T-helper 9 cell (primary cell): ENCODE measurements at regions not wholly inside any gene's neighbourhood (a gene's known extent, or its start where the extent isn't known, plus 50 kb on each side); places are given as distances from the start of the nearest gene placed in this dataset.

Experiments
- DNase-seq: peaks from one replicate; pipeline ENCODE4 v3.0.0-alpha.2; 2020

DNA sequence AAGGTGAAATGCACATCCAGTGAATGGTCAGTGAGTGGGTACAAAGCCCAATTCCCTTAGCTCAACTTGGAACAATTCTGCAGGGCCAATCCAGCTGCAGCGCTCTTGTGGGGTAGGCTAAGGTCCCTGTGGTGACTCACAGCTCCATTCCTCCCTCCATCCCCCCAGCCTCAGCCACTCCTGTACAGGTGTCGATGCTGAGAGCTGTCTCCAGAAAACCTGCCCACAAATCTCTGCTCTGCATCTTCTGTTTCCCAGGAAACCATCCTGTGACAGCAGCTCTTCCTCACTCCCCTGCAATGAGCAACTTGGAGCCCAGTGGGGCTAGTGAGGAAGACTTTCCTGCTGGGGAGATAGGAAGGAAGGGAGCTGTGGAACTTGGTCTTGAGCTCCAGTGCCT lies 244.7 kb upstream of the GPR26 start:
- DNase-seq: no peak

DNA sequence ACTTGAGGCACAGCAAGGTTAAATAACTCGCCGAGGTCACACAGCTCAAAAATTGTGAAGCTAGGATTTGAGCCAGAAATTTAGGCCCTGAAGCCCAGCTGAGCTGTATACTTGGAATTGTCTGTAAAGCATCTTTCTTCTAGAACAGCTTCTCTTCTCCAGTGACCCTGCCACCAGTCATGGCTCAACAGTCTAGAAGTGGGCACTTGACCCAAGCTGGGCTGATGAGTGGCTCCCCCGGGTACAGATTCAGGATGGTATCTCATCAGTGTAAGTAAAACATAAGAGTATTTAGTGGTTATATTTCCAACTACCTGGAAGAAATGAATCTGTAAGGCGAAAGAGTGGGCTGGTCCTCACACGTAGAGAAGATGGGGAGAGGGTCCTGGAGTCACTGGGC lies 243.9 kb upstream of the GPR26 start:
- DNase-seq: no peak

DNA sequence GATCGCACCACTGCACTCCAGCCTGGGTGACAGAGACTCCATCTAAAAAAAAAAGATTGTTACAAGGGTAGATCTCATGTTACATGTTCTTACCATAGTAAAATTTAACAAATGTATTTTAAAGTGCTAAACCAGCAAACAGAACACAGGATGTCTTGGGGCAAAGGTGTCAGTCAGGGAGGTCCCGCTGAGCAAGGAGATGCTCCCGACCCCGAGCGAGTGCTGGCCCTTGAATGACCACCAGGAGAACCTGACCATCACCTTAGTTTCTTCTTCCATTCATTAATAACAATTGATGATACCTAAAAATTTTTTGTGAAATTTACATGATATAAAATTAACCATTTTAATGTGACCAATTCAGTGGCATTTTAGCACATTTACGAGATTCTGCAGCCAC lies 241.6 kb upstream of the GPR26 start:
- DNase-seq: no peak

DNA sequence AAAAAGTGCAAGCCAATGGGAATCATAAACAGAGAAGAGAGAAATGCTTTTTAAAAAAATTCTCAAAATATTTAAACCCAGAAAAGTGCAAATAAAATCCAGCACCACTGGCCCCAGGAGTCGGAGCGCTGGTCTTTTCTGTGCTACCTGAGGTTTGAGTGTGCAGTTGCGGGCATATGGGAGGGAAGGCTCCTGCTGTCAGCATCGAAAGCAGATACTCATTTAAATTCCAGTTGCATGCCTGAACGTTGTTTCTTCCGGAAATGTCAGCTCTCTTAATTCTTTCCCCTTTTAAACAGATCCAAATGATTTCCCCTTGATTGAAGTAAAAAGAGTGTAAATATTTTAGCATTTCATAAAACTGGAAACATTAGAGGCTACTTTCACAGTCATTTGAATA lies 240.5 kb upstream of the GPR26 start:
- DNase-seq: no peak

DNA sequence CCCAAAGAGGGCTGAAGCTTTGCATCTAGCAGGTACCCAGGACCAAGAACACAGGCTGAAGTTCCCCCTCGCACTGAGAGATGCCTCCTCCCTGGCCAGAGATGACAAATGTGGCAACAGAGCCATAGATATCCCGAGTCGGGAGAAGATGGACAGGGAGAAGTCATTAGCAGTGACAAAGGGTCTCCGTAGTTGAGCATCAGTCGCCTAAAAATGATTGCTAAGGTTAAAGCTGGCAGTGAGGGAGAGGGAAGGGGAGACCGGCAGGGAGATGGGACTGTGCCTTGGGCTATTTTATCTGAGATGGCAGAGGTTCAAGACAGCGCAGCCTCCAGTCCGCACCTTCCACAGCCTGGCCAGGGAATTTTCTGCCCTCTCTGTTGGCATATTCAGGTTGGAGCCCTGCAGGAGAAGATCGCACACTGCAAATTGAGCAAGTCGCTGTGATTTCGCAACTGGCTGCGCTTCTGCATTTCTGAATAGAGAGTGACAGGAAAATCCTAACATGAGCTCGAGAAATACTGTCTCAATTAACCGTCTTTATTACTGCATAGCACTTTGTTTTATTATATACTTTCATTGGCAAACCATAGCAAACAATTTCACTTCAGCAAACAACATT lies 238.9 kb upstream of the GPR26 start:
- DNase-seq: no peak

DNA sequence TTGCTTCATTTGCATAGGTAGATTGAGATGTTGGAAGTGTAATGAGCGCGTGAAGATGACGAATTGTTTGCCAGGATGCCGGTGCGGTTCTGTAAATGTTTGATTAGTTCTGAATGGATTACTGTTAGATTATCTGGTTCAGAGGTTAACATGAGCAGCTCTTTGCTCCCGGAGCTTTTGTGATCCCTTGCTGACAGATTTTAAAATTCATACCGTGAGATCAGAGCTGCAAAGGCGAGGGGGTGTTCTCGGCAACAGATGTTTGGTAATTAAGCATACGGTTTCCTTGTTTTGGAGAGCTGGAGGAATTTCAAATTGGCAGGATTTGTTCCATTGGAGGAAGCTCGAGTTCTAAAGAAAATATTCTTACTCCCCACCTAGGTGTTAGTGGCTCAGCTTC lies 237.8 kb upstream of the GPR26 start:
- DNase-seq: no peak

DNA sequence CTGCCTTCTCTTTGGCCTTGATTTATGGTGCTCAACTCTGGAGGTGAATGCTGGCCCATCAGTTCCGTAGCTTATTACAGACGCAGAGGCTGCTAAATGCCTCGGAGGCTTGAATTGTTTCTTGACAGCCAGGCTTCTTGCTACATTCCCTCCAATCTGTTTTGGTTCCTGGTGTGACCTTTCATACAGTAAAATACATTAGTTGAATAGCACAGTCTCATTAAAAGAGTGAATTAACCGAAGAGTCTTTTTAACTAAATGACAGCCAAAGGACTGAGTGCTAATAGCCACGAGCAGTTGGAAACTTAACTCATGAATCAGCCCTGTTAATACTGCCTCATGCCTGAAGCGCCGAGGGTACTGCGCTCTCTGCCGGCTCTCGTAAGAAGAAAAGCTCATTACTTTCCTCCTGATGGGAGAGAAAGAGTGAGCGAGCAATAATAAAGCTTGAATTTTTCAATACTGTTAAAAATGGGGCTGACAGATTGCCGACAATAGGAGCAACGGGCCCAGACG lies 236.4 kb upstream of the GPR26 start:
- no peak for DNase-seq

DNA sequence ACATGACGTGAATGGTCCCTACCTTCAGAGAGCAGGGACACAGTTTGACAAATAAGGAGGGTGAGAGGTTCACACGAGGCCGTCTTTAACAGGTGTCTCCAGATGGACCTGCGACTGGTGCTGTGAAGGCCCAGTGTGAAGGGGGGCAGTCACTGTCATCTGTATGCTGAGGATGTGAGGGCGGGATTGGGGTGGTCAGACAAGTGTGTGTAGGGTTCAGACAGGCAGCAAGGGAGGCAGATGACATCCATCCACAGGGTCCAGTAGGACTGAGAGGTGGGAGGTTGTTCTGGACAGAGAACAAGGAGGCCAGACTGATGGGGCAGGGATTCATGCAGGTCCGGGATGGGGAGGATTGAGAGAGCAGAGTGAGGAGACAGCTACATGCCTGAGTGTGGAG lies 232.6 kb upstream of the GPR26 start:
- no peak for DNase-seq

DNA sequence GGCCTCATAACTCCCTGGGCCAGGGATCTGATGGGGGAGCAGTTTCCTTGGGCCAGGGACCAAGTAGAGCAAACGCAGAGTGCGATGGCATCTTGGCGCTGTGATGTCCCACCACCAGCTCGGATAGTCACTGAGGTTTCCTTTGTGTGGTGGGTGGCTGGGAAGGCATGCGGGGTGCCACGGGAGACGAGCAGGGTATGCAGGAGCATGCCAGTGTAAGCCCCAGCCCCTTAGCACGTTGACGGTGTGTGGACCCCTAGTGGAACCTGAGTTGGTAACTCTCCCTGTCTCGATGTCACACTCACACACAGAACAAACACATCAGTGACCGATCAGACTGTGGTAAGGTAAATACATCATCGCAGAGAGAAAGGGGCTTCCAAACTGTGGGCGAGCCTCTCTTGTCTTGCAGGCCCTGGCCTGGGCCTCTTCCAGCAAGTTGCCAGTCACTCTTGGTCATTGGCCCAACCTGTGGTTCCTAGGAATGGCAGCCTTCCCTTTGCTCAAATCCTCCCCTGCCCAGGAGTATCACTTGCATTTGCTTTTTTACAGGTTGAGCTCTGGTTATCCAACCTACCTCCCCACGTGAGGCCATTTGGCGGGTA lies 231.6 kb upstream of the GPR26 start:
- DNase-seq: no peak

DNA sequence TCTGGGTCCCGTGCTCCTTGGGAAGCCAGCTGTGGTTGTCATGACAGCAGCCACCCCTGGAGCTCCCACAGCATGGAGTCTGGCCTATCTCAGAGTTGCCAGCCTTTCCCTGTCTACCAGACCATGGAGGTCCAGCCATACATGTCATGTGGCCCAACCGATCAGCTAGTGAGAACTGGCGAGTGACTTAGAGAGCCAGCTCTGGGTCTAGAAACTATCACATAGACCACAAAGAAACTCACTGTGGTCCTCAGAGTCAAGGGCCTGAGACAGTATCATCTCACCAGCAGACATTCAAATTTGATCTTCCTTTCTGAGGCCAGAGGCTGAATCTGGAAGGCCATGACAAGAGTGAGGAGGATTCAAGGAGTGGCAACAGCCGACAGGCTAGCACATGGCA lies 223.3 kb upstream of the GPR26 start:
- no peak for DNase-seq

DNA sequence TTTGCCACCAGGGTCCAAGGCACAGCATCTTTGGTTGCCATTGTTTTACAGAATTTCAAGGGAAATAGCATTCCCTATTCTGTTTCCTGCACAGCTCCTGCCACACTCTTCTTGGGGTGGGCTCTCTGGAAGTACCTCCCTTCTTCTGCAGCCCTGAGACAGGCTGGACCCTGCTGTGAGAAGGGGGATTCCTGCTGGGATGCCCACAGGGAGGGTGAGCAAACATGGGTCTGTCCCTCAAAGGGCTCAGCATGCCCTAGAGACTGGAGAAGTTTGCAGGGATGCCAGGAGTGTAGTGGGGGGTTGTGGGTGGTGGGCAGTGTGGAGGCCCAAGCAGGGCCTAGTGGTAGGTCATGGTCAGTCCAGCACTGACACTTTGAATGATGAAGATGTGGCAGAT lies 222.2 kb upstream of the GPR26 start:
- no peak for DNase-seq

DNA sequence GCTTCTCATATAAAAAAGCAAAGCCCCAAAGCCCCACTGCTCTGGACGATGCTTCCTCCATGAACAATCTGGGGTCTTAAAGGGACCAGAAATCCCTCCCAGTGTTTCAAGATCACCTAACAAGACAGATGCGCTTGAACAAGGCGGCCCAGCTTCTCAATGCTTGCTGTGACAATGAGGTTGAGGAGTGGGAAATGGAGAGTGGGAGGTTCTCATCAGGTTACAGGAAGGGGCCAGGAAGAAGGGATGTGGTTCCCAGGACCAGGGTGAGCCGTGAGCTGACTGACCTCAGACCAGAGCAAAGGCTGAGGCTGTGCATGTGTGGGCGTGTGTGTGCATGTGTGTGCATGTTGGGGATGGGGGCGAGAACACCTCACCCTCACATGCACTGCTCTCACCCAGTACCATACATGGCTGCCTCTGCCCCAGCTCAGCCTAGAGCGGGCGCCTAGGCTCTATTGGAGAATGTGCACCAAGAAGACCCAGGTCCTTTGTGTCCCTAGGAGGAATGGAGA lies 220.8 kb upstream of the GPR26 start:
- no peak for DNase-seq

DNA sequence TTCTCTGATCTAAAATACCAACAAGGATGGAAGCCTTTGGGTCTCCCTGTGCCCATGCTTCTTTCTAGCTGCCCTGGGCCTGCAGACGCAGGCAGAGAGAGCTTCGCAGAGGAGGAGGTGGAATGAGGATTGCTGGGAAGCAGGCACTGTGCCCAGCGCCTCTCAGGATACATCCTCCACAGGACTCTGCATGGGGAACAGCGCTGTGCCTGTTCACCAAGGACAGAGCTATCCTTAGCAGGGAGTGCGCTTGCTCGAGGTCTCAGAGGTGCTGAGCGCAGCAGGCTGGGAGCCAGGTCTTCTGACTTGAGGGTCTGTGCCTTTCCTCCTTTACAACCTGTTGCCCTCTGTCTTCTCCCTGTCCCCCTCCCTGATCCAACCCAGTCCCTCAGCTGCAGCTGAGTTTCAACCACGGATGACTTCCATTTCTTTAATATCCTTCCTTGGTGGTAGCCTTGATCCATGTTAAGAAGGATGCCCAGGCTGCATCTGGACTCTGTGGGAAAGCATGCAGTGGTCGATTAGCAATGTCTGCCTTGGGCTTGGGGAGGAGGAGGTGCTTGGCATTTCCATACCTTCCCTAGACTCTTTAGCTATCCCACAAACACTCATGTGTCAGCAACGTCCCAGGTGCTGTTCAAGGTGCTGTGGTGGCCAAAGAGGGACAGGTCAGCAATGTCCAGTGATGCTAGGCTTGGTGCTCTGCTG lies 219.6 kb upstream of the GPR26 start:
- no peak for DNase-seq

DNA sequence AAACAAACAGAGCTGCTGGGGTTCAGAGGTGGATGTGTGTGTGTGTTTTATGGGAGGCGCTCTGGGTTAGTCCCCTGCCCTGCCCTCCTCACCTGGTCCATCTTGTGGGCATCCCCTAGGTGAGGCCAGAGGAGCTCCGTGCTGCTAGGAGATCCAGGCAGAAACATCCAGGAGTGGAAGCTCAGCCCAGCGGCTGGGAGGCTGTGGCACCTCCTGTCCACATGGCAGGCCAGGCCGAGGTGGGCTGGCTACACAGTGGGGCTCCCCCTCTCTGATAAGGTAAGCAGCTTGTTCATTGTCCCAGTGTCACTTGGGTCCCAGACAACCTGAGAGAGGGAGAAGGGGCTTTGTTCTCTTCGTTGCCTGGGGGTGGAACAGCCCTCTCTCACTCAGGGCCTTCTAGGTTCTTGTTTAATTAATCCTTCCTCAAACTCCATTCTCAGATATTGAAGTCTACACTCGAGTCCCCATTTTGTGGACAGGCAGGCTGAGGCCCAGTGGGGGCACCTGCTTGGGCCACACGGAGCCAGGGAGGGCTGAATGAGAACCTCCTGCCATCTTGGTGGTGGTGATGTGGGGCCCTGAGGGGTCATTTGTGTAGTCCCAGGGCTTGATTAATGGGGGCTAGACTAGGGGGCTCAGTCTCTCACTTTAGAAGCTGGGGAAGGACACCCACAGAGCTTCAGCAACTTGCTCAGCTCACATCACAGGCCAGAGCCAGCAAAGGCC lies 216.8 kb upstream of the GPR26 start:
- DNase-seq: no peak

DNA sequence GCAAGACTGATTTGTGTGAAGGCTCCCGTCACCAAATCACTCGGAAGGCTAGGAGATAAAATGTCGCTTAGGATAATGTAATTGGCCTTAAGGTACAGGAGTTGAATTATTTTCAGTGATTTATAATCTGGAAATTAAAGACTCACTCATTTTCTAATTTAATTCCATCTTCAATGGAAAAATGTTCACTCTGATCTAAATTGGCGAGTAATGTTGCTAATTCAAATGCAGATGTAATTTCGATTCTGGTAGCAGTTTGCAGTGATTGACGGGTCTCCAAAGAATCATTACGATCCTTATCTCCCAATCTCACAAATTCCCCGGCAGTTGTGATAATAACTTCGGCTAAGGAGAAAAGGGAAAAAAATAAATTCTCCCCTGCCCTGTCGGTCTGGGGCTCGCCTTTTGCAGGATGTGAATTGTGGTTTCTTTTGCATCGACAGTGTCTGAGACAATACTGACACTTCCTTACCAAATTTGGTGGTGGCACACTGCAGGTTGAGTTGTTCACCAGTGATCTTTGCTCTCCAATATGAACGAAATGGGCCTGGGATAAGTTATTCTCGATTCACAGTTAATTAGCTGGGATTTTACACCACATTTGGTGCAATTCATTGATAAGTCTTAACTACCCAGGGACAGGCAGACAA lies 215.1 kb upstream of the GPR26 start:
- no peak for DNase-seq

DNA sequence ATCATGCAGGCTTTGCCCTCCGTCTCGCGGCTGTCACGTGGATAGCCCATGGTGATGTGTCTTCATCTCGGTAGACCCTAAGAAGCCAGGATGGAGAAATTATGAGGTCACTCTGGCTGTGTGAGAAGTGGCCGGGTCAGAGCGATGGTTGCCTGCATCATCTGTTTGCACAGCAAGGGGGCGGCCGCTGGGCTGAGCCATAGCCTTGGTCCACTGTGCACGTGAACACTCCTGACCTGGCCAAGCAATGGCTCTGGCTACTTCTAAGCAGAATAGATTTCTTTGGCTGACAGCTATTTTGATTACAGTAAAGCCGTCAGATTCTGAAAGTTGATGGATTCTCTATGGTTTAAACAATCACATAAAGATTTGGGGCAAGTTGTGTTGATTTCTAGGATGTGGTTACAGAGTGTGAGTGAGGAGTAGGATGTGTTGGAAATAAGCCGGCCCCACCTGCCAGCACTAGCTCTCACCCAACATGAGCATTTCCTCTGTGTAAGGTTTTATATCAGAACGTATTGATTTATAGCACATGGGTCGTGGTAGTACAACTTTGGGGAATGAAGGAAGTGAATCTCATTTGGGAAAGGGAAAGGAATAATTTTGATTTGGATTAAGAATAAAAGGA lies 214.4 kb upstream of the GPR26 start:
- DNase-seq: no peak

DNA sequence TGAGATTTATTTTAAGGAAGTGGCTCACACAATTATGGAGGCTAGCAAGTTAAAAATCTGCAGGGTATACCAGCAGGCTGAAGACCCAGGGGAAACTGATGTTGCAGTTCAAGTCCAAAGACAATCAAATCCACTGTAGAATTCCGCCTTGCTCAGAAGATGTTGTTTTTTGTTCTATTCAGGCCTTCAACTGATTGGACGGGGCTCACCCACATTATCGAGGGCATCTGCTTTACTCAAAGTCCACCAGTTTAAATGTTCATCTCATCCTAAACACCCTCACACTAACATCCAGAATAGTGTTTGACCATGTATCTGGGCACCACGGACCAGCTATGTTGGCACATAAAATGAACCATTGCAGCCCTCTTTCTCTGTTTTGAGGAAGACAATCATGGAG lies 211.2 kb upstream of the GPR26 start:
- no peak for DNase-seq

DNA sequence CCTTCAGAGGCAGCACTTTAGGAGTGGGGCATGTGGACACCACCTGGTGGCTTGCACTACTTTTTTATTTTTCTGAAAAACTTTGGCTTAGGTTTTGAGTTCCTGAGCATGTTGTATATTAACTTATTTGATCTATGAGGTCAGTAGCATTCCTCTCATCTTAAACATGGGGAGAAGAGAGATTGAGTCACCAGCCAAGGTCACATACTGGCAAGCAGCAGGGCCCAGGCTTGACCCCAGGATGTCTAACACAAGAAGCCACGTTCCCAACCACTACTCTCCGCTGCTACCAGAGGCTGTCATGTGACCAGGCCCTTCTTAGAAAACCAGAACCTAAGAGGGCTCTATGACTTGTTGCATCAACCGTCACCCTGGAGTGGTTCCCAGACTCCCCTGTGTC lies 210.3 kb upstream of the GPR26 start:
- DNase-seq: no peak

DNA sequence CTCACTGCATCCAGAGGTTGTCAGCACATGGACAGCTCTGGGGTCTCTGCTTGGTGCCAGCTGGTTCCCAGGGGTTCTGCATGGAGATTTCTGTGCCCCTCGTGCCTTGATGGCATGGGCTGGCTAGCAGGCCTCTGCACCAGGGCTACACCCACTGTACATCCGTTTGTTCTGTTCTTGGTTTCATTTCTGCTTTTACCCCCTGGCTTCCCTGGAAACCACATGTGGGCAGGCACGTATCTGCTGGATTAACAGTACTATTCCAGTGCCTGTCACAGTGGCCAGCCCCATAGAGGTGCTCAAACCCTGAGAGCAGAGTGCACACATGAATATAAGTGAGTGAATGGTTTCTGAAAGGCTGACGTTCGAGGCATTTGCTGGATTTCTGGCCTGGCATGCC lies 207.2 kb upstream of the GPR26 start:
- no peak for DNase-seq

DNA sequence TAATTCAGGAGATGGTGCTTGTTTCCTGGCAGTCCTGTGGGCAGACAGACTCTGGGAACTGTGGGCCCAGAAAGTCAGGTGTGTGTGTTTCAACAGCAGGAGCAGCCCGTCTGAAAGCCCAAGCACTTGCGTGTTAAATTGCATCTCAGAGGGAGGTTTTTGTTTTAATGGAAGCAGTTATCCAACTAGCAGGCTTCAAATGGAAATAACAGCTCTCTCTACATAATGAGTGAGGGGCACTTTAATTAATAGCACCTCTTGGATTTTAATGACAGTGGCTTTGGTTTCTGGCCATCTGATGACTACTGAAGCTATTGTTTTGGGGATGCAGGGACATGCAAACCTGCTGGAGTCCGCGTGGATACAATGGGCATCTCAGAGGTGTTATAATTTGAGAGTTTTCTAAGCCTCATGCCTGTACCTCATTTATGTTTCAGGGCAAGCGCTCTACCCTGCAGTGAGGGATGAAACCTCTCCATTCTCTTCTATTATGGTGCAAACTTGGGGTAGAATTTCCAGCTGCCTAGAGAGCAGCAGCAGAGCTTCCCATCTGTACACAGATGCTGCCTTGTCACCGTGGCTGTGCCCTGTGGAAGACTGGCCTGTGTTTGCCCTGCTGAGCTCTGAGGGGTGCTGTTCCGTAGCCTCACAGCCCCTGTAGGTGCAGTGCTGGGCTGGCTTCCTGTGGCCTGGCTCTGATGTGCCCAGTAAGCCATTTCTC lies 206.6 kb upstream of the GPR26 start:
- DNase-seq: no peak

DNA sequence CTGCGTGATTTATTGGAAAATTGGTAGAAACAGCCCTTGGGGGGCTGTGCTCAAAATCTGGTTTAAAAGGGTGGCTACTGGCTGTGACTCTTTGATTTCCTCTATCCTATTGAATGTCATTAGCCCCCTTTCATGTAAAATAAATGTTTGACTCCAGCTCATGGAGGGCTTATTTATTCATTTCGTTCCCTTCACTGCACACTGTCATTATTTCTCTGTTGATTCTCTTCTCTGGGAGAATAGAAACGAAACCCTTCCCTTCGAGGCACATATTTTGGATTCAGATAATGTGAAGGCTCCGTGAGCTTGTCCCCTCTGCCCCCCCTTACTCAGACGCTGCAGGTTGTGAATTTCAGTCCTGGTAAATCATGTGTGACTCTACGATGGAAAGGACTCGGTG lies 203.9 kb upstream of the GPR26 start:
- no peak for DNase-seq

DNA sequence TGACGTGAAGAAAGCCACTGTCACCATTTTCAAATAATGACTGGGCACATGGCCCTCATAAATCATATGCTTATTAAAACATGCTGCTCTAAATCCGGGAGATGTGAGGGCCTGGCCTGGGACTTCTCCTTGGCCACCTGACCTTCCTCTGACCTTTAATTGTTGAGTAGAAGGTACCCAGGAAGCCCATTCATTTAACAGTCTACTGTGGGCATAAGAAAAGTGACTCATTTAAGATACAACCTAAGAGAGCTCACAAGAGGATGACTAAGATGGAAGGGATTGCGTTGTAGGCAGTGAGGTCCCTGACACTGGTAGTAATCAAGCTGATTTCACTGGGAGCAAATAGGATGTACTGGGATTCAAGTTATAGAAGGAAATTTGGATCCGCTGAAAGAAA lies 203.4 kb upstream of the GPR26 start:
- no peak for DNase-seq
